K562 (cell line): ENCODE measurements at regions not wholly inside any gene's neighbourhood (a gene's known extent, or its start where the extent isn't known, plus 50 kb on each side); places are given as distances from the start of the nearest gene placed in this dataset.

Experiments
- ATAC-seq: fragments of 200-7000 bp; cut with Tn5 transposase; 3 replicates; pipeline ENCODE4 v1.9.1; 2020; ENCODE audit warnings: moderate library complexity
- BruUV-seq: library from RNA; stranded (reverse); fragments of 400-500 nt; replicated peaks from 2 replicates; lab custom pipeline; 2021; lab: Mats Ljungman, UMichigan
- CTCF ChIA-PET: fragments of 300-600 bp; formaldehyde crosslinking; extraction: SDS; loops from one replicate; lab custom pipeline; 2021; ENCODE audit warnings: low intra/inter-chr PET ratio; lab: Yijun Ruan, JAX
- POLR2A ChIA-PET: fragments of 300-600, 350-650 bp; sonication (Branson Sonifier 250); formaldehyde crosslinking; extraction: SDS; loops from one replicate; lab custom pipeline; 2021; ENCODE audit warnings: antibody characterized with exemption, inconsistent platforms; lab: Yijun Ruan, JAX
- DNase-seq, 4 experiments: peaks; one replicate each; pipeline versions ENCODE4 v3.0.0 to v3.0.0-alpha.2; 2011 to 2018; ENCODE audit warnings: low spot score in 3 of 4, mixed read lengths in 3 of 4; ENCODE audit errors: extremely low read depth in 1 of 4
- FAIRE-seq: peaks from 2 replicates; lab custom pipeline; 2011; peaks lifted over from hg19 to GRCh38; lab: Jason Lieb, UNC
- H2AFZ ChIP-seq: 2 replicates; pipeline ENCODE4 v1.6.0; 2011; ENCODE audit warnings: low read depth, low read length, control low read depth, inconsistent platforms
- H3K27ac ChIP-seq: fragments of 200-600 bp; 3 replicates; pipeline ENCODE4 v1.8.0; 2011; ENCODE audit warnings: low read depth, mild to moderate bottlenecking, control low read depth, inconsistent platforms, low read length, moderate library complexity, mixed read lengths; ENCODE audit errors: extremely low read depth
- H3K27me3 ChIP-seq, 2 experiments: fragments of 300-600 bp in 1 of 2; 2 replicates in 1 of 2; 3 replicates in 1 of 2; pipeline versions ENCODE4 v1.6.0 to v1.8.0; 2011; ENCODE audit warnings: inconsistent platforms in 2 of 2, low read length in 2 of 2, mild to moderate bottlenecking in 1 of 2, mixed read lengths in 1 of 2, moderate library complexity in 1 of 2; ENCODE audit not compliant: control insufficient read depth in 2 of 2, insufficient read depth in 2 of 2
- H3K36me3 ChIP-seq: fragments of 300-600 bp; 3 replicates; pipeline ENCODE4 v1.8.0; 2011; ENCODE audit warnings: mild to moderate bottlenecking, low read length, inconsistent platforms; ENCODE audit not compliant: control insufficient read depth, insufficient read depth
- H3K4me1 ChIP-seq, 2 experiments: fragments of 200-600 bp in 1 of 2; replicated peaks in 1 of 2; 2 replicates in 1 of 2; 3 replicates in 1 of 2; pipeline versions ENCODE4 v1.5.1 to v1.8.0; 2011; ENCODE audit warnings: inconsistent platforms in 2 of 2, low read length in 2 of 2, mild to moderate bottlenecking in 1 of 2, mixed read lengths in 1 of 2, moderate library complexity in 1 of 2; ENCODE audit not compliant: control insufficient read depth in 2 of 2, insufficient read depth in 2 of 2
- H3K4me2 ChIP-seq: 2 replicates; pipeline ENCODE4 v1.6.1; 2011; ENCODE audit warnings: low read length, control low read depth, inconsistent platforms, mixed read lengths; ENCODE audit not compliant: insufficient read depth
- H3K4me3 ChIP-seq: fragments of 200-600 bp; sonication (generic), shearing (Covaris generic); 2 replicates; pipeline ENCODE4 v1.5.1; 2016; ENCODE audit warnings: control low read depth, inconsistent platforms
- H3K79me2 ChIP-seq: fragments of 200-600 bp; 3 replicates; pipeline ENCODE4 v1.8.0; 2011; ENCODE audit warnings: low read length, inconsistent platforms; ENCODE audit not compliant: control insufficient read depth, insufficient read depth
- H3K9ac ChIP-seq, 2 experiments: 2 replicates each; pipeline versions ENCODE4 v1.6.0 to v1.6.1; 2011; ENCODE audit warnings: low read depth in 2 of 2, low read length in 2 of 2, control low read depth in 1 of 2, inconsistent platforms in 1 of 2, mild to moderate bottlenecking in 1 of 2, mixed read lengths in 1 of 2; ENCODE audit not compliant: insufficient read depth in 1 of 2
- H3K9me1 ChIP-seq: one replicate; pipeline ENCODE4 v1.6.0; 2011; ENCODE audit warnings: inconsistent platforms, mild to moderate bottlenecking, low read length, moderate library complexity; ENCODE audit not compliant: control insufficient read depth, insufficient read depth
- H3K9me3 ChIP-seq: replicated peaks from 2 replicates; pipeline ENCODE4 v1.5.1; 2011; ENCODE audit warnings: low read depth, low read length, inconsistent platforms; ENCODE audit not compliant: control insufficient read depth, insufficient read depth
- H4K20me1 ChIP-seq: replicated peaks from 2 replicates; pipeline ENCODE4 v1.6.1; 2011; ENCODE audit warnings: low read length, inconsistent platforms, mixed read lengths; ENCODE audit not compliant: control insufficient read depth, insufficient read depth
- E2F8 ChIP-seq: fragments of 450-650 bp; IDR thresholded peaks from 2 replicates; pipeline ENCODE4 v1.7.1; 2018; ENCODE audit warnings: mild to moderate bottlenecking, low read depth; ENCODE audit not compliant: partially characterized antibody
- NELFE ChIP-seq: IDR thresholded peaks from 2 replicates; pipeline ENCODE4 v1.6.1; 2011; ENCODE audit warnings: mild to moderate bottlenecking; ENCODE audit not compliant: insufficient read depth, insufficient read length
- NFIC ChIP-seq: fragments of 450-650 bp; IDR thresholded peaks from 2 replicates; pipeline ENCODE4 v1.6.1; 2017; ENCODE audit warnings: mild to moderate bottlenecking, inconsistent platforms
- POLR2H ChIP-seq: IDR thresholded peaks from 2 replicates; pipeline ENCODE4 v1.6.1; 2016; ENCODE audit warnings: missing genetic modification characterization, low read depth, mild to moderate bottlenecking, control low read depth, missing compliant biosample characterization, moderate library complexity
- RBM17 ChIP-seq: fragments of 200-400 bp; formaldehyde crosslinking; IDR thresholded peaks from 2 replicates; pipeline ENCODE4 v1.6.1; 2017; ENCODE audit warnings: low read depth, mild to moderate bottlenecking, low read length, borderline replicate concordance
- STAG1 ChIP-seq: sonication (generic); formaldehyde crosslinking; IDR thresholded peaks from 2 replicates; pipeline ENCODE4 v1.5.0; 2020; ENCODE audit warnings: missing genetic modification reagents, borderline replicate concordance
- ZNF121 ChIP-seq: sonication (generic); formaldehyde crosslinking; conservative IDR thresholded peaks from 2 replicates; pipeline ENCODE4 v1.8.0; 2022; ENCODE audit warnings: missing genetic modification reagents
- WGBS: fragments of 100-300 bp; shearing (Covaris generic); methylation state at CpG from one replicate; pipeline ENCODE4 v1.1.6; 2016; ENCODE audit warnings: low coverage, mixed read lengths; ENCODE audit not compliant: insufficient coverage; ENCODE audit errors: missing lambda C conversion rate; 5-methylcytosine and 5-hydroxymethylcytosine counted together
- in situ Hi-C: fragments of 300-500 bp; cut with MboI; formaldehyde crosslinking; loops from 4 replicates; pipeline ENCODE4 v1.15.0; 2018; ENCODE audit warnings: inconsistent platforms, mixed read lengths
- intact Hi-C: fragments of 100-400 bp; cut with micrococcal nuclease; formaldehyde crosslinking; loops from 2 replicates; pipeline ENCODE4 v1.14.2; 2022
- TF ChIP-seq, protein P1 (sequence below): fragments of 200-400 bp; formaldehyde crosslinking; IDR thresholded peaks from 2 replicates; pipeline ENCODE4 v1.6.1; 2017; ENCODE audit warnings: mild to moderate bottlenecking, low read depth, low read length, moderate library complexity

- no TSS peak for BruUV-seq
- in situ Hi-C loops: no loop called here
- CTCF ChIA-PET: no interaction called here
- H3K27ac ChIP-seq: no peak overlapping the region
- H3K4me1 ChIP-seq: no peaks in the 10 kb centered on the region
- no peaks in the 10 kb centered on the region for H3K9me3 ChIP-seq
- no peaks in the 10 kb centered on the region for H3K79me2 ChIP-seq
- POLR2A ChIA-PET: no interaction called here
- ATAC-seq: no peak
- intact Hi-C loops: no loop called here
- H3K4me3 ChIP-seq: no peak overlapping the region
- H2AFZ ChIP-seq: no peak overlapping the region
- no peak for TF ChIP-seq STAG1 (CRISPR knock-in tag)
- no peak for TF ChIP-seq NELFE
- no peak for TF ChIP-seq E2F8
- TF ChIP-seq, protein P1, sequence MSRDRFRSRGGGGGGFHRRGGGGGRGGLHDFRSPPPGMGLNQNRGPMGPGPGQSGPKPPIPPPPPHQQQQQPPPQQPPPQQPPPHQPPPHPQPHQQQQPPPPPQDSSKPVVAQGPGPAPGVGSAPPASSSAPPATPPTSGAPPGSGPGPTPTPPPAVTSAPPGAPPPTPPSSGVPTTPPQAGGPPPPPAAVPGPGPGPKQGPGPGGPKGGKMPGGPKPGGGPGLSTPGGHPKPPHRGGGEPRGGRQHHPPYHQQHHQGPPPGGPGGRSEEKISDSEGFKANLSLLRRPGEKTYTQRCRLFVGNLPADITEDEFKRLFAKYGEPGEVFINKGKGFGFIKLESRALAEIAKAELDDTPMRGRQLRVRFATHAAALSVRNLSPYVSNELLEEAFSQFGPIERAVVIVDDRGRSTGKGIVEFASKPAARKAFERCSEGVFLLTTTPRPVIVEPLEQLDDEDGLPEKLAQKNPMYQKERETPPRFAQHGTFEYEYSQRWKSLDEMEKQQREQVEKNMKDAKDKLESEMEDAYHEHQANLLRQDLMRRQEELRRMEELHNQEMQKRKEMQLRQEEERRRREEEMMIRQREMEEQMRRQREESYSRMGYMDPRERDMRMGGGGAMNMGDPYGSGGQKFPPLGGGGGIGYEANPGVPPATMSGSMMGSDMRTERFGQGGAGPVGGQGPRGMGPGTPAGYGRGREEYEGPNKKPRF: no peak
- TF ChIP-seq ZNF121 (CRISPR knock-in tag): no peak
- no peak for TF ChIP-seq RBM17
- no peak for TF ChIP-seq NFIC
- no peak for TF ChIP-seq POLR2H (tag)
- TF ChIP-seq, all 486 proteins: peak for 0
- 0% methylated on average over 4 of the region's 4 CpGs for WGBS
- H4K20me1 ChIP-seq: no peaks in the 10 kb centered on the region
- no peaks in the 10 kb centered on the region for H3K27me3 ChIP-seq
- no peaks in the 10 kb centered on the region for H3K36me3 ChIP-seq
- no peak overlapping the region for H3K4me2 ChIP-seq
- H3K9ac ChIP-seq: no peak overlapping the region
- DNase-seq (no peak), FAIRE-seq (no peak)
- H3K9me1 ChIP-seq: no peaks in the 10 kb centered on the region
Observed at GRCh38 chr13:53198736-53199135, 170.1 kb downstream of the OLFM4 start.
